Stimulated activated CD4-positive, alpha-beta T cell treated with anti-CD3 and anti-CD28 coated beads, TNF-alpha, amount 100 ng/mL, for 1 hour (primary cell): ENCODE measurements at regions not wholly inside any gene's neighbourhood (a gene's known extent, or its start where the extent isn't known, plus 50 kb on each side); places are given as distances from the start of the nearest gene placed in this dataset.
"Not testable (repeated sequence)": the region's sequence is repeated elsewhere in the genome, so short reads cannot be mapped to it uniquely, and the experiment has no call there.

ENCODE experiments used
- DNase-seq, 3 donors: peaks; one replicate each; pipeline ENCODE4 v3.0.0-alpha.2; 2020; ENCODE audit warnings: low read depth in 3 of 3, low spot score in 1 of 3

DNA sequence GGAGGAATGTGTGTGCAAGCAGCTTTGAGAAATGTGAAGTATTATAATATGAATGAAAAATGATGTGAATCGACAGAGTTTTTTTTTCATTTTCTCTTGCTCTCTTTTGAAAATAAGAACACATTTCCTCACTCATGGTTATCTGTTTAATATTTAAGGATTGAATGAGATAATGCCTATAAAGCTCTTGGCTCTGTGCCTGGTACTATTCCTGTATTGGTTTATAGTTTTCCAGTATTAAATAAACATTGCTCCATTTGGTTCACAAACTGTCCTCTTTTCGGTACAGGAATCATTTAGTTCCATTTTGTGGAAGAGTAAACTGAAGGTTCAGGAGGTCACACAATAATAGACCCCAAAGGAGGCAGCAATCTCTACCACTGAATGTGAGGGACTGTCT, 1185.5 kb upstream of the WWC1 start:
- no peak for DNase-seq

DNA sequence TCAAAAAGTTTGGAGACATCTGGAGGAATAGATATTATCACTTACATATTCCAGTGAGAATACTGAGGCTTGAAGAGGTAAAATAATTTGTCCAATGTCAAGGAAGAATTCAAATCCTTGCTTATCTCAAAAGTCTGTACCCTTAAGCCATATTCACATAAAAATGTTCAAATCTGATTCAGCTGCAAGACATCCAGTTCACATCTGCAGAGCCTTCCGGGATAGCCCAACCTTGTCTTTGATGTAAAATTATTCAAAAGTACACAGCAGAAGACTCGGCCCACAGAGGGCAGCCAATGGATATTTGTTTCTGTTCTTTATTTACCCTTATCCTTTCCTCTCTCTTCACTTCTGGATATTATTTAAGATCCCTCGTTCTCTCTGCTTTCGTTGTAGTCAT, 1183.8 kb upstream of the WWC1 start:
- DNase-seq = no peak

DNA sequence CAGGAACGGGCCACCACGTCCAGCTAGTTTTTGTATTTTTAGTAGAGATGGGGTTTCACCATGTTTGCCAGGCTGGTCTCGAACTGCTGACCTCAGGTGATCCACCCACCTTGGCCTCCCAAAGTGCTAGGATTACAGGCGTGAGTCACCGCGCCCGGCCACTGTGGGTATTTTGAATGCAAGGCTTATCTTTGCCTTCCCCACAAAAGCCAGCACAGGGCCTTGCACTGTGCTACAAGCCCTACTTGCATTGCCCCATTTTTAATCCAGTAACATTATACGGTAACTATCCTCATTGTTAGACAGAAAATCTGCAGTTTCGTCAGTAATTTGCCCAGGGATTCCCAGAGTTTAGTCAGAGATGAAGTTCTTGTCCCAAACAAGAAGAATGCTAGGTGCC, 1183.2 kb upstream of the WWC1 start:
- DNase-seq = not testable (repeated sequence)

DNA sequence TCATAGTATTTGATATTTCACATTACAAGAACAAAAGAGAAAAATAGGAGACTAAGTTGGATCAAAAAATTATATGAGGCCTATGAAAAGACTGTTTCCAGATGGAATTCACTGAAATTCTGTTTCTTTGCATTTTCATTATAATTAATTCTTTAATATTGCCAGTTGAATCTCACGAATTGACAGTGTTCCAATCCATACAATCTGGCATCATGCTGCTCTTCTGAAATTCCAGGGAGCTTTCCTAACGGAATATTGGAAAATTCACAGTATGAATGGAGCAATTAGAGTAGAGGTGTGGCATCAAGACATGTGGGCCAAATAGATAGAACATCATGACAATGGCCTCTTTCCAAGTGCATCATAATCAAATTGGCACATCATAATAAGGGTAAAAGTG, 1178.9 kb upstream of the WWC1 start:
- DNase-seq = no peak

DNA sequence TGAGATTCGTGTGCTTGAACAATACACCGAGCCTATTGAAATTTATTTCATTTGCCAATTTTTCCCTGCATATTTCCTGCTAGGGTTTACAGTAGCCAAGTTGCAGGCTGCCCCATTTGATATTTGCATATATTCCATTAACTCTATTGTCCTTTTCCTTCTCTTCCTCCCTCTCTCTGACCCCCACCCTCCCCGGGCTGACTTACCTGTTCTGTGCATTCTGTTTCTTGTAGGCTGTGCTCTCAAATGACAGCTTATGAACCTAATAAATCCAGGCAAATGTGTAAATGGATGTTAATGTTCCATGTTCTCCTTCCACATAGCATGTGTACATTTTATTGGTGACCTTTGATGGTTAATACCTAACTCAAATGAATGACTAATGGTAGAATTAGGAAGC, 1169.2 kb upstream of the WWC1 start:
- DNase-seq = no peak

DNA sequence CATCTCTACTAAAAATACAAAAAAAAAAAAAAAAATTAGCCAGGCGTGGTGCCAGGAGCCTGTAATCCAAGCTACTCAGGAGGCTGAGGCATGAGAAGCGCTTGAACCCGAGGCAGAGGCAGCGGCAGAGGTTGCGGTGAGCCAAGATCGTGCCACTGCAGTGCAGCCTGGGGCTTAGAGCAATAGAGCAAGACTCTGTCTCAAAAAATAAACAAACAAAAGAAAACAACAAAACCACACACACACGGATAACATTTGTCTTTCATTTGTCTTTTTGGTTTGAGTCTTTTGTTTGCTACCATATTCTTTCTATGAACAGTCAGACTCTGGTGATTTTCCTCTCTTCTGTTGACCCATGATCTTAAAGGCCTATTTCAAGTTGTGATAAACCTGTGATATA, 1168.3 kb upstream of the WWC1 start:
- DNase-seq = no peak

DNA sequence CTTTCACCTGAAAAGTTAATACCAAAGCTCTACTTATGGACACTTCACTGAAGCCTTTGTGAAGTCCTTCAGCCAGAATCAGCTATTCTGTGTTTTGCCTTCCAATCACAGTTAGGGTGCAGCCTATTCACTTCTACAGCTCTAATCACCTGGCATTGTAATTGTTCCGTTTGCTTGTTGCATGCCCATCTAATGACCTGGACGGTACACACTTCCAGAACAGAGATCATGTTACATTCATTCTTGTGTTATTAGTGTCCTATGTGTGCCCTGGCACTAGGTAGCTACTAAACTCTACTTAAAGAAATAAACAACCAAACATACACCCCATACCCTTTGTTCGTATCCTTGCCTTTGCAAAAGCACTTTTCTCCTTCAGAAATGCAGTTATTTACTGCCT, 1162.9 kb upstream of the WWC1 start:
- DNase-seq = no peak

DNA sequence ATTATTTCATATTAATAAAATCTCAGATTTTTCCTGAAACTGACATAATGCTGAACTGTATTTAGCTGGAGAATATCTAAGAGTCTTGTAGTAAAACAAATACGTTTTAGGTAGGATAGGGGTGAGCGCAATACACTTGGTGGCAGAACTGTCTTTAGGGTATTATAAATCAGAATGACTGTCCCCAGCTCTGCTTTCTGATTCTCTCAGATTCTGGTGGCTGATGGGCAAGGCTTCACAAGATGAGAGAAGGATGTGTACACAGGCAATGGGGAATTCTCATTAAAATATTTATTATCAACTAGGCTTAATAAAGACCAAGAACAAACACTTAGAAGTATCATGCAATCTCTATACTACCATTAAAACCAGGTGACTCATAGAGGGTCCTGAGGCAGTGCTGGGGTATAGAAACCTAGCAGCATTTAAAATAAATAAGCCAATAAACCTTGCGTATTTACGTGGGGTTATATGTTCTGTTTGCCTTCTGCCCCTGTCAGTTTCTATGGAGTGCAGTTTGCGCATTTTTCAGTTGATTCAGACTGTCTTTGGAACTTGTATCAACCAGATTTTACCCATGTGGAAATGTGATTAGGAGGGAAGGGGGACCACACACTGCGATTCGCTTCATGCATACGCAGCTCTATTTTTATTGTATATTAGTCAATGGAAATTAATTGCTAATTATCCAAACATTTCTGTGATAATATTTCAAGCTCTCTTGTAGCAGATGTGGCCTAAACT, 1150.7 kb upstream of the WWC1 start:
- no peak for DNase-seq

DNA sequence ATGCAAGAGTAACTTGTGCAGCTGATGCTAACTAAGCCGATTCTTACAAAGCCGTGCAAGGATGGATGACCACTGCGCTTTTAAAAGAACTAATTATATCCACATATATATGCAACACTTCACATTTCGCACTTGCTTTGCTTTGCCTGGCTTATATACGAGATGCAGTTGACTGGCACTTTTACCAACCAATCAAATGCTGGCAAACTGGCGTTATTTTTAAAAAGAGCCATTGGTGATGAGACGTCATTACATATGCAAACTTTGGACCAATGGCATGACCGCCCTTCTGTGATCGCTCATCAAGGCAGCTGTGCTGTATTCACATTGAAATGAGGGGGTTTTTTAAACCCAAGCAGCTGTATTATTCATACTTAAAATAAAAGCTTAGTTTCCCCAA, 1147.7 kb upstream of the WWC1 start:
- no peak for DNase-seq

DNA sequence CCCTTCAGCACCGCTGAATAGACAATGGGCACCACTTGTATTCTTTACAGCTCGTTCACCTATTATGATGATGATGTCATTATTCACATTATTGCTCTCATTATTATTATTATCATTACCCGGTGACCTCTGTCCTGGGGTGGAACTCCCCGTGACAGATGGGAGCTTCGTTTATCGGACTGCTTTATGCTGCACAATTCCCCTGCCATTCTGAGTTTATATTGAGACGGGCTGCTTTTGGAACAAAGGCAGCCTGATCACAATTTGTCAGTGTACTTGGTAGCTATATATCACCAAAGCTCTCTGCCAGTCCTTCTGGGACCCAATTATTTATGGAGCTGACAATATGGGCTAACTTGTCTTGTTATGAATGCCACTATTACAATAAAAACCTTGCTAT, 1145.6 kb upstream of the WWC1 start:
- no peak for DNase-seq

DNA sequence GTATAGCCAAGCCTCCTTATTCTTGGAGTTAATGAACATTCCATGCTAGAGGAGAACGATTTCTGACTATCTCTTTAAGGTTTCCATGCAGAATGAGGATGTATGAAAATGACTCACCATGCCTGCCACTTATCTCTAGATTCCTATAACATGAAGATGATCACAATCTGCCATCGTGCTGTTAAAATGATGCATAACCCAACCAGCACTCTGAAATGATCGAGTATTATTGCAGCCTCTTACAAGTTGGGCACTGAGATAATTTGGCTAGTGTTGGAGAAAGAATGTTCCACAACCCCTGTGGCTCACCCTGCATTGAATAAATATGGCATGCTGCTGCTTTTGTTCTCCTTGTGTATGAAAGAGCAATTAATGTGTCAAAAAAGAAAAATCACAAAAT, 1143.6 kb upstream of the WWC1 start:
- DNase-seq = no peak

DNA sequence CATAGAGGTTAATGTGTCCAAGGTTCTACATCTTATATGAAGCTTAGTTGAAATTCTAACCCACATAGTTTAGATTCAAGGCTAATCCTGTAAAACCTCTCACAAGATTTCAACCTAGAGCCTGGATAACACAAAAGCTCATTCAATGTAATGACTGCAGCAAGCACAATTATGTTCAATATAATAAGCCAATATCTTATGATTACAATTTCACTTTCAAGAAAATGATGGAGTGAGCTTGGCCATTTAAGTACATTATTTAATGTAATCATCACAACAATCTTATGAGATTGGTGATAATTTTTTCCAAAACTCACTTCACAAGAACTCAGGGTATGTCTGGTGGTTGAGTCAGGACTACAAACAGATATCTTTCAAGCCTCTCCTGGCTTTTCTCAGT, 1140.8 kb upstream of the WWC1 start:
- no peak for DNase-seq

DNA sequence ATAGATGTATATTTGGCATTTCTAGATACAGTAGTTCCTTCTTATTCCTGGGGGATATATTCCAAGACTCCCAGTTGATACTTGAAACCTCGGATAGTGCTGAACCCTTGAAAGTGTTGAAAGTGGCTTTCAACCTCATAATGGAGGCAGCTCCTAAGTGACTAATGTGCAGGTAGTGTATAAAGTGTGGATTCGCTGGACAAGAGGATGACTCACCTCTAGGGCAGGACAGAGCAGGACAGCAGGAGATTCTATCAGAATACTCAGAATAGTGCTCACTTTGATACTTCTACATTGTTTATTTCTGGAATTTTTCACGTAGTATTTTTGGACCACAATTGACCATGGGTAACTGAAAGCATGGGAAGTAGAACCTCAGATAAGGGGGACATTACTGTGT, 1138.9 kb upstream of the WWC1 start:
- no peak for DNase-seq

DNA sequence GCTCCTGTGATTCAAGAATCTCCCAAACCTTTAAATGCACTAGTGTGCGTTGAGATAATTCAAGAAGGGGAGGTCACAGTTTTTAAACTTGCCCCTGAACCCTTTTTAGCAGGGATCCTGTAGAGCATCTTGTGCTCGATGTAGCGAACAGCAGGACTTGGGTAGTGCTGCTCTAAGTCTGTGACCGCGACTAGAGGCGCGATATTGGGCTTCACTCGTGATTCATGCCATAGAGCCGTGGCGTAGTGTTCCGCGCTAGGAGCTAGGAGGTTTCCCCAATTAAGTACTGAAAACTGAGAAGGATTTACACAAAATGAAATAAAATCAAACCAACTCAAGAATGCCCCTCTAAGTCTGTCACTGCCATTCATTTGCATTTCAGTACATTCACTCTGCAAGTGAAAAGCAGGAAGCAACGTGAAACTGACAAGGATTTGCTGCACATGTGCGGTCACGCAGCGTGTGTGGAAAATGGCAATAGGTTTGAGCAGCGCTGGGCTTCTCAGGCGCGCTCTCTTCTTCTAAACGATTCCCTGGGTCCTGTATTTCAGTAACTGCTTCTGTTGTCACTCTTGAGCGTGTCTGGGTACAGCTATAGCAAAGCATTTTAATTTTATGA, 1135.9 kb upstream of the WWC1 start:
- DNase-seq = no peak

DNA sequence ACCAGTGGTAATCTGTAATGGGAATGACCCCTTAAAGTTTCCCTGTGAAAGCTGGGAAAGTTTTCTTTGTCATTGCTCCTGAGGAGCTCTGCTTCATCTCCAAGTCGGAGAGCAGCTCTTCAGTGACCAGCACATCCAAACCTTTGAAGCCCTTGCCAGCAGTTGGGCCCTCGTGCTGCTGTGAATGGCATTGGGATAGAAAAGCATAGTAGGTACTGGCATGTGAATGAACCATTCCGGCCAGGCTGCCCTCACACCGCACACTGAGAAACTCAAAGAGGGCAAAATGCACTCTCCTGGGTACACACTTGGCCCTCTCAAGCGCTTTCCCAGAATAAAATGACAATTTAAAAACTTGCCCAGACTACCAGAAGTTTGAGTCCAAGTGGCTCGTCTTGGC, 1135.0 kb upstream of the WWC1 start:
- DNase-seq = no peak

DNA sequence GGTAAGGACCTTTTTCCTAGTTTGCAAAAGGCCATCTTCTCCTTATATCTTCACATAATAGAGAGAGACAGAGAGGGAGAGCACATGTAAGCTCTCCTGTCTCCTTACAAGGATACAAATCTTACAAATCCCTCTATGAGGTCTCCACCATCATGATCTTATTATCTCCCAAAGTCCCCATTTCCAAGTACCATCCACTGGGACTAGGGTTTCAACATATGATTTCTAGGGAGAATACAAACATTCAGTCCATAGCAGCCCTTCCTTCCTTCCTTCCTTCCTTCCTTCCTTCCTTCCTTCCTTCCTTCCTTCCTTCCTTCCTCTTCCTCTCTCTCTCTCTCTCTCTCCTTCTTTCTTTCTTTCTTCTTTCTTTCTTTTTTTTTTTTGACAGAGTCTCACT, 1132.9 kb upstream of the WWC1 start:
- no peak for DNase-seq

DNA sequence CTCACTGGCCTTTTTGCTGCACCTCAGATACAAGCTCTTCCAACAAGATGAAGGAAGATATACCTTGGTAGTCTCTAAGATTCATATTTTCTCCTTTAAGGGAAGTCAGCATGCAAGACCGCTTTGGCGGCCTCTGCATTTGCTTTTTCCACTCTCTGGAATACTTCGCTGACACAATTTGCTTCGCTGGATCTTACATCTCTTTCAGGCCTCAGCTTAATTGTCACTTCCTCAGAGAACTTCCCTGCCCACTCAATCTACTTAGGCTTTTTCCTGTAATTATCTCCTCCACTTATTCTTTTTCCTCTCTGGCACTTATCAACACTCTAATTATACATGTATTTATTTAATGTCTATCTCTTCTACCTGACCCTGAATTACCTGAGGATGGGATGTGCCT, 1131.1 kb upstream of the WWC1 start:
- DNase-seq = no peak

DNA sequence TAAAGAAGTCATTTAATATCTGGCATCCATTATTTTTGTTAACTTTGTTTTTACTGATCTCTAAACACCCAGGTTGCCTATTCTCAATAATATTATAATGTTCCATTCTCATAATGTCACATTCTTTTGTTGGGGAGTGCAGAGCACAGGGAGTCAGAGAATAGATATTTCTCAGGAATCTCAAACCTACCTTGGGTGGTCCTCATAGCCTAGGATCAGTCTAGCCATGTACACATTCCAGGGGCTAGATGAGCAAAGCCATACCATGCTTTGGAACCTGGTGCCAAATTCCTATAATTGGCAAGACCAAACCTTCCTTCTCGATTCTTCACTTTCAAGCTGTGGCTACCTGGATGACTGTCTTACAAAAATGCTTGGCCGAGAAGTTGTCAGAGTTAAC, 1124.7 kb upstream of the WWC1 start:
- DNase-seq = no peak

DNA sequence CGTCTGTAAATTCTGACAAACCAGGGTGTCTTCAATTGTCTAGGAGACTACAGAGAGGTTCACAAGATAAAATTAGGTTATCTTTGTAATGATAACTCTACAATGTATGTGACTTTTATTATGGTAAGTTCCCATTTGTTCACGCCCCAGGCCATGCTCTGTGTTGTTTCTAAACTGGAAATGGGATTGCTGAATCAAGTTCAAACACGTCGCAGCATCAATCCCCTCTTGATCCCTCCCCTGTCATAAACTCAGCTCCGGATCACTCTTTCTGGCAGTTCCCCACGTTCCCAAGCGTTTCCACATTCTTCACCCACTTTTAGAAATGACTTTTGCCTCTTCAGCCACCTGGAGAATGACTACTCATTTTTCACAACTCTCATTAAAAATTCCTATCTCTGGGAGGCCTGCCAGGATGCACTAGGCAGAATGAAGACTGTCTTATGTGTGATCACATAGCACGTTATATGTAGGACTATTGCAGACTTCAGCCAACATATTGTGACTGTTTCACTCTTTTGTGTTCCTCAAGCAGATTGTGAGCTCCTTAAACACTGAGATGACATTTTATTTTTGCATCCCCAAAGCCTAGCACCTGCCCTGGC, 1124.2 kb upstream of the WWC1 start:
- no peak for DNase-seq

DNA sequence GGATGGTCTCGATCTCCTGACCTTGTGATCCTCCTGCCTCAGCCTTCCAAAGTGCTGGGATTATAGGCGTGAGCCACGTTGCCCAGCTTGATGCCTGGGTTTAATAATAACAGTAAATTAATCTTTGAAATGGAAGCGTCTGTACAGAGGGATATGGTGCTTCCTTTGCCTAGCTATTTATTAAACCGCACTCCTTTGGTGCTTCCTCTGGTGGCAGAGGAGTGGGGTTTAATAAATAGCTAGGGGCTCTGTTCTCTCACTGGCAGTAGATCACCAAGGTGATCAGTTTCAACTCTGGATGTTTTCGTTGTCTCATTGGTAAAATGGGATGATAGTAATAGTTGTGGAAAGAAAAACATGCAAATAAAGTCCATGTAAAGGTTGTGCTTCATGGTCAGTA, 1122.5 kb upstream of the WWC1 start:
- no peak for DNase-seq

DNA sequence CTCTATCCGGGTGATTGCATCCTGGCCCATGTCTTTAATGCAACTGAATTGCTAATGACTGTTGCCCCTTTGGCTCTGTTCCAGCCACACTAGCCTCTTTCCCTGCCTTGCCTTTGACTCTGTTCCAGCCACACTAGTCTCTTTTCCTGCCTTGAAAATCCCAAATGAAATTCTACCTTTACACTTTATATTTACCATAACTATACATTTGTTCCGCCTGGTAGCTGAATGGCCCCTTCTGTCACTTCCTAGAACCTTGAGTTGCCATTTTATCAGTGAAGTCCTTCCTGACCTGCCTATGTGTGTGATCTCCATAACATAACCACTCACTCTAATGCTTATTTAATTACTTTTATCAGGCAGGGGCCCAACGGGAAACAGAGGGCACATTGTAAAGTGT, 1120.4 kb upstream of the WWC1 start:
- no peak for DNase-seq

DNA sequence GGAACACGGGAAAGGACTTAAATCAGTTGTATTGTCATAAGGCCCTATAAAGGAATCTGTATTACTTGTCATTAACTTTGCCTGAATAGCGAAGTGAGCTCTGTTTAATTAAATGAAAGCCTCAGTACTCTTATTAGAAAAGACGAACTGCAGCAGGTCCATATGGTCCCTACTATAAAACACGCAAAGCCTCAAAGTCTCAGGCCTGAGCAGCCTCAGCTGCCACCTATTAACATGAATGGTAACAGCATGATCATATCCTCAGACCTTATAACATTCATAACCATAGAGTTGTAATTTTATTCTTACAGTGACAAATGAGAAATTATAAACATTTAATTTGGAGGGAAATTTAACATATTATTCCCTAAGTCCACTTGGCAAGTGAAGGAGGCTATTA, 1113.7 kb upstream of the WWC1 start:
- DNase-seq = no peak

DNA sequence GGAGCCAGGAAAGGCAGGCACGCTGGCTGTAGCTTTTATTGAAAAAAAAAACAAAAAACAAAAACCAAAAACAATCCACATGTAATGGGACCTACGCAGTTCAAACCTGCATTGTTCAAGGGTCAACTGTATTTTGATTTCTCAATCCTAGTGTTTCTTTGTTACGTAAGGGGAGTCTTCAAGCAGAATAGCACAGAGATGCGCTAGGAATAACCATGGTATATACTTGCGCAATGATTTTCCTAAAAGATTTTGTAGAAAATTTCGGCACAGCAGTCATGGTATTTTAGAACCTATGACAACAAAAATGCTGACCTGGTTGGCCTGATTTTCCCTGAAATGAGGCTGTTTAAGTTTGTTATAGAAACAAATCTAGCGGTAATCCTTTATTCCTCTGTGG, 1110.5 kb upstream of the WWC1 start:
- DNase-seq = no peak
